GM19397 (cell line): ENCODE measurements at regions not wholly inside any gene's neighbourhood (a gene's known extent, or its start where the extent isn't known, plus 50 kb on each side); places are given as distances from the start of the nearest gene placed in this dataset.
"Not testable (repeated sequence)": the region's sequence is repeated elsewhere in the genome, so short reads cannot be mapped to it uniquely, and the experiment has no call there.

Experiments used
- ATAC-seq: cut with Tn5 transposase; IDR thresholded peaks from one replicate; pipeline ENCODE4 v1.9.1; 2021; ENCODE audit warnings: mild to moderate bottlenecking, moderate library complexity; ENCODE audit not compliant: unreplicated experiment

DNA sequence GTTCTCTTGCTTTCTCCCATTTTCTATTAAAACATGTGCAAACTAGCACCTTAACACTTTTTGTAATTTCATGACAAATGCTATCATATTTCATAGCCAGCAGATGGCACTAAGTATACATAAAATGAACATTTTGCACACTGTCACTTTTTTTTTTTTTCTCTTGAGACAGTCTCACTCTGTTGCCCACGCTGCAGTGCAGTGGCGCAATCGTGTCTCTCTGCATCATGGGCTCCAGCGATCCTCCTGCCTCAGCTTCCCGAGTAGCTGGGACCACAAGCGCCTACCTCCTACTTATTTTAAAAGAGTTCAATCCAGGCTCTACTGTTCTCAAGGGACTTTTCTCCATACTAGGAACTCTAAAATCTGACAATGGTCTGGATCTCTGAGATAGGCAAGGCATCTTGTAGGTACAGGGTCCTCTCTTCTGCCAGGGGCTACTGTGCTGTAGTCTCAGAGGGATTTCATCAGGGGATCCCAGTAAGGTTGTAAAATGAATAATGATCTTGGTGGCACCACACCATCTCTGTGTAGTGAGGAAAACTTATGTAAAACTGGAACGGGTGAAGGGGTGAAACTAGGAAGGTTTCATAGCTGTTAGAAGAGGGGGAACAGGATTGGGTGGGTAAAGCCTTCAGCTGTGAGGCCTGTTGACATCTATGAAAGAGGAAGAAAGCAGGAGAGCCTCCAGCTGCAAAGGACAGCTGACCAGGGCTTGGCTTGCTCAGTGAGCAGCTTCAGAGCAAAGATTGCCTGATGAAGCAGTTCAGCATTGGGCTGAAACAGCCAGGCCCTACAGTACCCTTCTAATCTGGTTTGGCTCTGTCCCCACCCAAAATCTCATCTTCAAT is 196.9 kb downstream of the AVL9 start:
- peak; percentile 68 for ATAC-seq

GRCh38 chr7:32688092-32688491 is 192.8 kb downstream of the AVL9 start:
- not testable (repeated sequence) for ATAC-seq

DNA sequence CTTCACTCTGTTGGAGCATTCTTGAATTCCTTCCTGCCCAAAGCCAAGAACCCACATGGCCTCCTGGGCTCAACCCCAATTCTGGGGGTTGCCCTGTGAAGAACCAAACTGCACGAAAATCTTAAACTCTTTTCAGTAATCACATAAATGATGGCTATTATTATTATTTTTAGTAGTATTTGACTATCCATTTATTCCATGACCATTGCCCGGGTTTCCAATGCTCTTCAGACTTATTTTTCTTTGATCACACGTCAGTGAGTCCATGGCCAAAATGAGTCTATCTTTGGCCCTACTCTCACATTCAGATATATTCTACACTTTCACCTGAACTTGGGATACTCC is 185.9 kb downstream of the AVL9 start:
- ATAC-seq = no peak

DNA sequence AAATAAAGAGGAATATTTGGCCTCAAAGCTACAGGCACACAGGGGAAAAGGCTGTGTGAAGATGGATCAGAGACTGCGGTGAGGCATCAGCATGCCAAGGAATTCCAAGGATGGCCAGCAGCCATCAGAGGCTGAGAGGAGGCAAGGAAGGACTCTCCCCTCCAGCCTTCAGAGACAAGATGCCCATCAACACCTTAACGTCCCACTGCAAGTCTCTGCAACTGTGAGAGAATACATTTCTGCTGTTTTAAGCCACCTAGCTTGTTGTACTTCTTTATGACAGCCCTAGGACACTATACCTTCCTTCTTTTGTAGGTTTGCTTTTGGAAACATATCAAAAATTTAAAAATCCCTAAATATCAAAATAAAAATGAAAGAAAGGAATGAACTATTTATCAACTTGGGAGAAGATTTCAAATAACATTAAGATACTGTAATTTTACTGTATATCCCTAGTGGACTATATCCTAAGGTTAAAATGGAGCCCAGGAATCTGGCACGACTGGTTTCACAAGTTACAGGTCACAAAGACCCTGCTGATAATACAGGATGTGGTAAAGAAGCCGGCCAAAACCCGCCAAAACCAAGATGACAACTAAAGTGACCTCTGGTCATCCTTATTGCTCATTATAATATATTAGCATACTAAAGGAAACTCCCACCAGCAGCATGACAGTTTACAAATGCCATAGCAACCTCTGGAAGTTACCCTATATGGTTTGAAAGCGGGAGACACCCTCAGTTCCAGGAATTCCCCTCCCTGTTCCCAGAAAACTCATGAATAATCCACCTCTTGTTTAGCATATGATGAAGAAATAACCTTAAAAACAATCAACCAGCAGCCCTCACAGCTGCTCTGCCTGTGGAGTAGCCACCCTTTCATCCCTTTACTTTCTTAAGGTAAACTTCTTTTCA is 185.2 kb downstream of the AVL9 start:
- no peak for ATAC-seq

DNA sequence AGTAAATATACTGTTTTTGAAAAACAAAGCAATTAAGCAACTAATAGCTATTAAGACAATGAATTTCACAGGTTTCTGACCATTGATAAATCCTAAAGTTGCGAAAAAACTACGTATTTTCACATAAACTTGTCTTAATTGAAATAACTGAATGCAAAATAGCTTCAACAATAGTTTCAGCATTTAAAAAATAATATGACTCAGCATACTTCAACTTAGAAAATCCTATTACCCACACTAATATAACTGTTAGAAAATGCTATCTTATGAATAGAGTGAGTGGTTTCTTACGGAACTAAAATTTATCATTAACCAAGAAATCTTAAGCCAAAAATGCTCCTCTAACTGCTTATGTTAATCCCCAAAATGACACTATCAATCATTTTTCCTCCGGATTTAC is 183.9 kb downstream of the AVL9 start:
- no peak for ATAC-seq

DNA sequence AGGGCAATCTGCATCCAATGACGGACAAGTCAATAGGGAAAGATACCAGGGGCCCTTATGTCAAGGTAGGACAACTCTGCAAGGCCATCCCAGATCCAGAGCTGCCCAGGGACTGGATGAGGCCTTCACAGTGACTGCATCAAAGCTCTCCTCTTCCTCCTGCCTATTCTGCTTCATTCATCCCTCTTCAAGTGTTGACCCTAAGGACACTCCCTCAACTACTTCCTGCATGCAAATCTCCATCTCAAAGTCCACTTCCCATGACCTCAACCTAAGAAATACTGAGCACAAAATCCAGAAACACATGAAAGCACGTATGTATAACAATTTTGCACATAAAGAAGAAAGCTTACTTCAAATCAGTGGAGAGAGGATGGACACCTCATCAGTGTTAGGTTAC is 182.3 kb downstream of the AVL9 start:
- no peak for ATAC-seq

DNA sequence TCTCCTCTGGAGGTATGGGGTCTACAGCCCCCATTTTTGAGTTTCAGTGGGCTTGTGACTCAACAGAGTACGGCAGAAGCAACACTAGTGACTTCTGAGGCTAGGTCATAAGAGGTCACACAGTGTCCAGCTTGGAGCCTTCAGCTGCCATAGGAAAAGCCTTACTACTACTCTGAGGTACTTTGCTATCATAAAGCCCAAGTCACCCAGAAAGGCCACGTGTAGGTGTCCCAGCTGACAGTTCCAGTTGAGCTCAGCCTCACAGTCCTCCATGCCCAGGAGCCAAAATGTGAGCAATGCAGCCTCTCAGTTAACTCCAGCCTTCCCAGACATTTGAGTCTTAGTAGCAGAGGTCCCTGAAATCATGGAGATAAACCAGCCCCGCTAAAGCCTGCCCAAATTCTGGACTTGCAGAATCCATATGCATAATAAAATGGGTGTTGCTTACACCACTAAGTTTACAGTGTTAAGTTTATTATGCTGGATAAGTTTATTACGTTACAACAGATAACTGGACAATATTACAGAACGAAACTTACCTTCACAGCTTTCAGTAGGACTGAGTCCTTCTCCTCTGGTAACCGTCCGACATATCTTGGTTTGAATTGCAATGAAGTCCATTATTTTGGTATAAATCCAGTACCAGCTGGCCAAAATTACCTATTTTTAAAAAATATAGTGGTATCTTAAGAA is 181.1 kb downstream of the AVL9 start:
- no peak for ATAC-seq

DNA sequence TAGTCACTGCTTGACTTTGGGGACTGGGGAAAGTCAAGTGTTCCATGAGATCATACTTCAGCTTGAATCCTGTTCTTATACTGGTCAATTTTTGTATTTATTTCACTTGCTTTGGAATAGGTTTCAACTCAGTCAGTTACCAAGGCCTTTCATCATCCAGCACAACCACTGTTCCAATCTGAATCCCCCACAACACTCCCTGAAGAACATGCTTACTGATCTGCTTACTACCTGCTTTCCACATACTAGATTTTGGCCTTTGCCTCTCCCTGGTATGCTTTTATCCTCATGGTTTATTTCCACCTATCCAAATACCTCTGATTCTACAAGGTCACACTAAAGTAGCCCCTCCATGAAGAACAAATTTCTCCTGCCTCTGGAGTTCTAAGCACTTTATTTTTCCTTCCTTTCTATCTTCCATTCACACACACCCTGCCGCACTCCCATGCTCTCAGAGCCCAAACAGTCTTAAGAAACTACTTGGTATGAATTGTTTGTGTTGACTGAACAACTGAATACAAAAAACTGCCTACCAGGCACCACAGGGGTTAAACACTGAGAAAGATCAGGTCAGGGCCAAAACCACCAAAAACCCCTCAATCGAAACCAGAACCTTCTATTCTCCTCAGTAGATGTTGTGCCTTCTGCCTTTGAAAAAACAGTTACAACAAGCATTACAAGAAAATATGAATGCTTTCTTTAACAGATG is 178.1 kb downstream of the AVL9 start:
- no peak for ATAC-seq

GRCh38 chr7:32670110-32671025 is 175.1 kb downstream of the AVL9 start:
- ATAC-seq = no peak

DNA sequence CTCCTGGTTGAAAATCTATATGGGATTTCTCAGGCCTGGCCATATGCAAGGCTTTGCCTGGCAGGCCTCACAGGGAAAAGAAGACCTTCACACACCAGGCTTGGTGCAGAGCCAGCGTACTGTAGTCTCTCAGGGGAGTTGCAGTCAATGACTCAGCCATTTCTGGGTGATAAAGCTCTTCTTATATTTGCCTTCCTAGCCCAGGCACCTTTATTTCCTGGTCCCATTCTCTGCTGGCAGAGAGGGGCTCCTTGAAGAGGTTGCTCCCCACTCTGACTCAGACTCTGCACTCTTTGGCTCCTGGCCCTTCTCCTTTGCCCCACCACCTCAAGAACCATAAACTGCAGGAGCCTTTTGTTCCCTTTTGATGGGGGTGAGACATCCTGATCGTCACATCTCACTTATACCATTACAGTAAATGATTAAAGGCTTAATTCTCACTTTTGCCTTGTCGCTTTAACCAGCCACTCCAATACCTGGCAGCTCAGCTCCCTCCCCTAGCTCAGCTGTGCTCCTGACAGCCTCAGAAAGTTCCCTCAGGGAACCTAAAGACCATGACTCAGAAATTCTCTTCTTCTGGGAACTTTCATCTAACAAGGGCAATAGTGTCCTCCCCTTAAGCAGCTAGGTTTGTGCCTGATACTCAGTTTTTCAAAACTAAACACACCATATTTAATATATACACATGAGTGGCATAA is 174.0 kb downstream of the AVL9 start:
- ATAC-seq = not testable (repeated sequence)

DNA sequence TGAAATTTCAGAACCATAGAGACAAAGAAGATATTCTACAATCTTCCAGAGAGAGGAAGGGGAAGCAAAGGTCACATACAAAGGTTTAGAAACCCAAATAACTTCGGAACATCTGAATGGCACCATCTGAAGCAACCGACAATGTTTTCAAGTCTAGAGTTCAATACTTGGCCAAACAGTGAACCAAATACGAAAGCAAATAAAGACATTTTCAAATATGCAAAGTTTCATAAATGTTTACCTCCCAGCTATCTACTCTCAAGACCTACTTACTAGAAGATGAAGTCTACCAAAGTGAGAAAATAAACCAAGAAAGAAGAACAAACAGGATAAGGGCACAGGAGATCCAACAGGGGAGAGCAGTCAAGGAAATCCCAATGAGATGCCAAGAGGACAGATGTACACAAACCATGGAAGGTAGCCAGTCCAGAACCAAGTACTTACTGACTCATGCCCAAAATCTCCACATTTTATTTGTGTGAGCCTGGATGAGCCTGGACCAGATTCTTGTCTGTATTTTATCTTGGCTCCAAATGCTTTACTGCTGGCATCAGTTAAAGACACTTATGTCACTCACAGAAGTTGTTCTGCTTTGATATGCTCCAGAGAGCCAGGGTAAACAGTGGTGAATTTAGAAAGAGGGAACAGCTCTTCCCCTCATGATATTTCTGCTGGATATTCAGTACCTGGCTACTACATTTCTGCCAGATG is 173.3 kb downstream of the AVL9 start:
- not testable (repeated sequence) for ATAC-seq

GRCh38 chr7:32667586-32667985 is 172.3 kb downstream of the AVL9 start:
- not testable (repeated sequence) for ATAC-seq

- ATAC-seq = not testable (repeated sequence)
Measured at GRCh38 chr7:32663805-32664211, 168.5 kb downstream of the AVL9 start.

- ATAC-seq = not testable (repeated sequence)
Measured at GRCh38 chr7:32662509-32662908, 167.2 kb downstream of the AVL9 start.

GRCh38 chr7:32661929-32662328 is 166.6 kb downstream of the AVL9 start:
- ATAC-seq = no peak

DNA sequence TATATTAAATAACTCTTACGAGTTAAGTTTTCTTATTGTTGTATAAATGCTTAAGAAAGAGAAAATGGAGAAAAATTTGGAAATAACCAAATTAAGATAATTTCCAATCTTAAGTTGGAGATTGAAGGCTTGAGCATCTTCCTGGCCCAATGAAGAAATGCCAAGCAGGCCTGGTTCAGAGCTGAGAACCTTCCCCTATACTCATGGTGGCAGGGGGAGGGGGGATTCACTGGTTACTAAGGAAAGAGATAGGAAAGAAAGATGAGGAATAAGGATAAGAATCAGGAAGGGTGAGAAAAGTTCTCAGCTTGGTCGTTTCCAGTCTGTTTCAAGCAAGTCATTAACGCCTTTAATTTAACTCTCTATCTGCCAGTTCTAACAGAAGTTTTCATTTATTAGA is 166.2 kb downstream of the AVL9 start:
- no peak for ATAC-seq

DNA sequence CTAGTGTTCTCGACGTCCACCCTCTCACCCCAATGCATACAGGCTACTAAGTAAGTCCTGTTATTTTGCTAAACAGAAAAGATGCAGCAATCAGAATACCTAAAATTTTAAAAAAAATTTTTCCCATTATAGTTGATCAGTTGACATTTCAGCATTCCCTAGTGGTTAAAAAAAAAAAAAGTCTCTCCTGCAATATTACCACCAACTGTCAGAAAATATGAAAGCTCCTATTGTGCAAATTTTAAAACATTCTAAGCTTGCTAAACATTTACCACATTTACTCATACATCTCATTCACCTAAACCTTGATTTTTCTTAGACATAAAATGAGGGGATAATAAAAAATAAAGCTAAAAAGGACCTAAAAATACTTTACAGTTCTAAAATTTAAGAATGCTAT is 165.6 kb downstream of the AVL9 start:
- no peak for ATAC-seq

GRCh38 chr7:32659853-32660252 is 164.6 kb downstream of the AVL9 start:
- ATAC-seq = no peak
